GM12878 (cell line): ENCODE measurements at regions not wholly inside any gene's neighbourhood (a gene's known extent, or its start where the extent isn't known, plus 50 kb on each side); places are given as distances from the start of the nearest gene placed in this dataset.

Experiments
- ATAC-seq: fragments of 200-7000 bp; cut with Tn5 transposase; 3 replicates; pipeline ENCODE4 v1.9.1; 2020; ENCODE audit warnings: mild to moderate bottlenecking, moderate library complexity
- BruUV-seq: library from RNA; stranded (reverse); fragments of 400-500 nt; replicated peaks from 2 replicates; lab custom pipeline; 2021; lab: Mats Ljungman, UMichigan
- CTCF ChIA-PET: fragments of 300-600 bp; sonication (Branson Sonifier 250); formaldehyde crosslinking; extraction: SDS; loops from one replicate; lab custom pipeline; 2021; ENCODE audit warnings: inconsistent platforms; lab: Yijun Ruan, JAX
- POLR2A ChIA-PET: fragments of 350-600 bp; formaldehyde crosslinking; extraction: SDS; loops from one replicate; lab custom pipeline; 2021; ENCODE audit warnings: inconsistent platforms; lab: Charles Lee
- RAD21 ChIA-PET: fragments of 300-600 bp; sonication (Branson Sonifier 250); formaldehyde crosslinking; loops from one replicate; lab custom pipeline; 2023; ENCODE audit warnings: antibody characterized with exemption; ENCODE audit not compliant: unreplicated experiment; lab: Charles Lee
- SMC1A ChIA-PET: fragments of 300-600 bp; sonication (Branson Sonifier 250); formaldehyde crosslinking; loops from one replicate; lab custom pipeline; 2023; ENCODE audit not compliant: unreplicated experiment, uncharacterized antibody; lab: Charles Lee
- DNase-seq: peaks from one replicate; pipeline ENCODE4 v3.0.0-alpha.2; 2011; ENCODE audit warnings: low read depth, low spot score
- FAIRE-seq: peaks from 3 replicates; lab custom pipeline; 2011; peaks lifted over from hg19 to GRCh38; lab: Jason Lieb, UNC
- H2AFZ ChIP-seq: 2 replicates; pipeline ENCODE4 v1.6.0; 2011; ENCODE audit warnings: low read depth, low read length, control low read depth; ENCODE audit not compliant: control insufficient read depth
- H3K27ac ChIP-seq: 2 replicates; pipeline ENCODE4 v1.5.1; 2011; ENCODE audit warnings: control low read depth; ENCODE audit not compliant: control insufficient read depth, insufficient read depth
- H3K27me3 ChIP-seq, 2 experiments: replicated peaks in 1 of 2; 2 replicates each; pipeline versions ENCODE4 v1.6.0 to v1.6.1; 2011; ENCODE audit warnings: low read length in 1 of 2; ENCODE audit not compliant: control insufficient read depth in 2 of 2, insufficient read depth in 2 of 2
- H3K36me3 ChIP-seq, 2 experiments: 2 replicates each; pipeline ENCODE4 v1.5.1; 2011; ENCODE audit warnings: low read length in 1 of 2; ENCODE audit not compliant: control insufficient read depth in 2 of 2, insufficient read depth in 2 of 2
- H3K4me1 ChIP-seq: 2 replicates; pipeline ENCODE4 v1.6.1; 2011; ENCODE audit warnings: mild to moderate bottlenecking, low read length, moderate library complexity, mixed read lengths; ENCODE audit not compliant: control insufficient read depth, insufficient read depth
- H3K4me2 ChIP-seq: 2 replicates; pipeline ENCODE4 v1.6.0; 2011; ENCODE audit warnings: control low read depth; ENCODE audit not compliant: control insufficient read depth, insufficient read depth
- H3K4me3 ChIP-seq: fragments of 200-600 bp; sonication (generic); 2 replicates; pipeline ENCODE4 v1.5.1; 2016
- H3K79me2 ChIP-seq: 2 replicates; pipeline ENCODE4 v1.6.0; 2011; ENCODE audit warnings: low read length; ENCODE audit not compliant: control insufficient read depth, insufficient read depth
- H3K9ac ChIP-seq: 2 replicates; pipeline ENCODE4 v1.8.0; 2011; ENCODE audit warnings: low read length, control low read depth, mixed read lengths; ENCODE audit not compliant: control insufficient read depth, insufficient read depth
- H3K9me3 ChIP-seq: replicated peaks from 3 replicates; pipeline ENCODE4 v1.5.1; 2011; ENCODE audit warnings: mild to moderate bottlenecking, low read length; ENCODE audit not compliant: control insufficient read depth, insufficient read depth
- H4K20me1 ChIP-seq: 2 replicates; pipeline ENCODE4 v1.6.0; 2011; ENCODE audit not compliant: control insufficient read depth, insufficient read depth
- BACH1 ChIP-seq: fragments of 450-650 bp; IDR thresholded peaks from 2 replicates; pipeline ENCODE4 v1.6.1; 2017; ENCODE audit warnings: mild to moderate bottlenecking, borderline replicate concordance
- BMI1 ChIP-seq: fragments of 450-650 bp; IDR thresholded peaks from 2 replicates; pipeline ENCODE4 v1.6.1; 2016; ENCODE audit warnings: mild to moderate bottlenecking, moderate library complexity, borderline replicate concordance
- CBX3 ChIP-seq: fragments of 200-600 bp; sonication (generic); IDR thresholded peaks from 2 replicates; pipeline ENCODE4 v1.6.1; 2016; ENCODE audit warnings: low read depth, borderline replicate concordance
- EED ChIP-seq: sonication (generic); IDR thresholded peaks from 2 replicates; pipeline ENCODE4 v1.6.1; 2016; ENCODE audit warnings: antibody characterized with exemption, low read depth
- ESRRA ChIP-seq: IDR thresholded peaks from 2 replicates; pipeline ENCODE4 v1.6.1; 2012; ENCODE audit warnings: mild to moderate bottlenecking, low read length, improper control_type of control experiment
- KAT2A ChIP-seq: conservative IDR thresholded peaks from 2 replicates; pipeline ENCODE4 v1.6.1; 2011; ENCODE audit warnings: low read depth, low read length; ENCODE audit not compliant: control insufficient read depth
- MEF2A ChIP-seq: IDR thresholded peaks from 2 replicates; pipeline ENCODE4 v1.6.1; 2011; ENCODE audit warnings: low read depth, mild to moderate bottlenecking, low read length, moderate library complexity; ENCODE audit not compliant: insufficient read depth
- NFYB ChIP-seq: IDR thresholded peaks from 2 replicates; pipeline ENCODE4 v1.6.1; 2011; ENCODE audit warnings: low read depth, mild to moderate bottlenecking, low read length, improper control_type of control experiment, moderate library complexity; ENCODE audit not compliant: insufficient read depth
- RAD21 ChIP-seq: IDR thresholded peaks from 2 replicates; pipeline ENCODE4 v1.6.1; 2011; ENCODE audit warnings: mild to moderate bottlenecking, low read depth, low read length, moderate library complexity; ENCODE audit not compliant: insufficient read depth
- RAD51 ChIP-seq: fragments of 450-650 bp; IDR thresholded peaks from 2 replicates; pipeline ENCODE4 v1.6.1; 2016; ENCODE audit warnings: moderate library complexity, mild to moderate bottlenecking, inconsistent platforms
- STAT3 ChIP-seq: IDR thresholded peaks from 2 replicates; pipeline ENCODE4 v1.6.1; 2011; ENCODE audit warnings: low read depth, low read length, improper control_type of control experiment
- TCF12 ChIP-seq: IDR thresholded peaks from 2 replicates; pipeline ENCODE4 v1.6.1; 2011; ENCODE audit warnings: low read depth, mild to moderate bottlenecking, low read length
- TCF7 ChIP-seq: IDR thresholded peaks from 2 replicates; pipeline ENCODE4 v1.6.1; 2014; ENCODE audit warnings: antibody characterized with exemption, borderline replicate concordance
- ZNF207 ChIP-seq: fragments of 450-650 bp; IDR thresholded peaks from 2 replicates; pipeline ENCODE4 v1.6.1; 2014; ENCODE audit warnings: antibody characterized with exemption, mild to moderate bottlenecking, borderline replicate concordance
- ZNF217 ChIP-seq: fragments of 450-650 bp; IDR thresholded peaks from 2 replicates; pipeline ENCODE4 v1.6.1; 2017; ENCODE audit warnings: antibody characterized with exemption, mild to moderate bottlenecking
- WGBS: methylation state at CpG from one replicate; pipeline ENCODE4 v1.1.6; 2016; ENCODE audit warnings: low lambda C conversion rate; ENCODE audit not compliant: insufficient replicate concordance, insufficient coverage; ENCODE audit errors: missing lambda C conversion rate; 5-methylcytosine and 5-hydroxymethylcytosine counted together
- in situ Hi-C: fragments of 300-500 bp; cut with MboI; formaldehyde crosslinking; loops from 9 replicates; pipeline ENCODE4 v1.14.3; 2018; ENCODE audit warnings: mixed read lengths
- intact Hi-C: fragments of 100-400 bp; cut with micrococcal nuclease; formaldehyde crosslinking; loops from one replicate; pipeline ENCODE4 v1.14.2; 2022; ENCODE audit not compliant: unreplicated experiment
- TF ChIP-seq, protein P1 (sequence below): fragments of 450-650 bp; IDR thresholded peaks from 2 replicates; pipeline ENCODE4 v1.6.1; 2017; ENCODE audit warnings: borderline replicate concordance
- TF ChIP-seq, protein P2 (sequence below), 3 experiments: IDR thresholded peaks in 2 of 3; conservative IDR thresholded peaks in 1 of 3; 2 replicates each; pipeline ENCODE4 v1.5.1; 2011; ENCODE audit warnings: low read depth in 3 of 3, low read length in 3 of 3, mild to moderate bottlenecking in 3 of 3, control low read depth in 2 of 3, moderate library complexity in 2 of 3, inconsistent platforms in 1 of 3, mixed read lengths in 1 of 3; ENCODE audit not compliant: control insufficient read depth in 2 of 3, insufficient read depth in 1 of 3; ENCODE audit errors: extremely low read depth in 1 of 3

DNA sequence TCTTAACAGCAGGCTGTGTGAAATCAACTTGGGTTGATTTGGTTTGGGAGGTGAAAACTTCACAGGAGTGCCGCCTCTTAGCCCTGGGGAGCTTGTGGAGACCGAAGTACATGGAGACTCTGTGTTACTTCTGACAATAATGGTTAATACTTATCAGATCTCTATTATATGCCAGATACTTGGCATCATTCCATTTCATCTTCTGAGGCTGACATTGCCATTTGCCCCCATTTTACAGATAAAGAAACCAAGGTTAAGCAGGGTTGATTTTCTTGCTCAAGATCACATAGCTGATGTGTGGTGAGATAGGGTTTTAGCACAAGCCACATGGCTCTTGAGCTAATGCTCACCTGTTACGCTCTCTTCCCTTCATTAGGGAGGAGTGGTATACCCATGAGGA, 150.6 kb upstream of the FAM13C start:
- ATAC-seq (no peak), FAIRE-seq (no peak), DNase-seq (no peak)
- no peaks in the 10 kb centered on the region for H3K36me3 ChIP-seq
- H3K4me2 ChIP-seq, result no peak overlapping the region
- intact Hi-C loops, result no loop called here
- no peak for TF ChIP-seq STAT3
- no peak for TF ChIP-seq NFYB
- TF ChIP-seq BMI1, result no peak
- POLR2A ChIA-PET, result no interaction called here
- CTCF ChIA-PET, result interaction anchor here (0.8 kb wide), 1 partner anchor 50 kb away, joined by 3 read pairs; no protein-coding TSS in a partner anchor
- no peaks in the 10 kb centered on the region for H3K4me1 ChIP-seq
- H3K27ac ChIP-seq, result no peak overlapping the region
- SMC1A ChIA-PET, result no interaction called here
- H3K79me2 ChIP-seq, result no peaks in the 10 kb centered on the region
- no peak overlapping the region for H3K9ac ChIP-seq
- H4K20me1 ChIP-seq, result no peaks in the 10 kb centered on the region
- H3K27me3 ChIP-seq, result no peaks in the 10 kb centered on the region; a peak in 1 of 4 replicates
- H3K4me3 ChIP-seq, result no peak overlapping the region
- H2AFZ ChIP-seq, result no peak overlapping the region
- H3K9me3 ChIP-seq, result no peaks in the 10 kb centered on the region
- RAD21 ChIA-PET, result no interaction called here
- no TSS peak for BruUV-seq
- in situ Hi-C loops, result no loop called here
- WGBS, result 18% methylated on average over 3 of the region's 3 CpGs

DNA sequence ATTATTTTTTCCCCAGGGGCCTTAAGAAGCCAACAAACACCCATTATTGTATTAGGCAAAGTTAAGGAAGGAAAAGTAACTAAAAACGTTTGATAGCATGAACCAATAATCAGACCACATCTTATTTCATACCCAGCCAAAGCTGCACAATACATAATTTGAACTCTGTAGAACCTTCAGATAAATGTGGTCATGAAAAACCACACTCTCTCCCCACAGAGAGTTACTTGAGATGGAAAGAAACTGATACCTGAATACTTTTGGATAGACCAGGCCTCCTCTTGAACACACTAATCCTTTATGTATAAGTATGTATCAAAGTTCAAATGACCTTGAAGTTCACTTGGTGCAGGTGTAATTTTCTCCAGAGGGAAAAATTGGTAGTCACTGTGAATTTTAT, 146.6 kb upstream of the FAM13C start:
- Histone ChIP-seq H3K4me2 (no peak overlapping the region), H4K20me1 (no peaks in the 10 kb centered on the region), H3K27me3 (no peaks in the 10 kb centered on the region), H3K36me3 (no peaks in the 10 kb centered on the region), H3K79me2 (no peaks in the 10 kb centered on the region), H3K27ac (no peak overlapping the region), H3K4me3 (no peak overlapping the region), H3K9ac (no peak overlapping the region), H3K9me3 (no peaks in the 10 kb centered on the region), H3K4me1 (no peaks in the 10 kb centered on the region), H2AFZ (no peak overlapping the region)
- ChIA-PET SMC1A (no interaction called here), RAD21 (no interaction called here), CTCF (no interaction called here), POLR2A (no interaction called here)
- no peak for ATAC-seq
- intact Hi-C loops, result no loop called here
- 0% methylated on average over 1 of the region's 1 CpG for WGBS
- TF ChIP-seq, protein P1, sequence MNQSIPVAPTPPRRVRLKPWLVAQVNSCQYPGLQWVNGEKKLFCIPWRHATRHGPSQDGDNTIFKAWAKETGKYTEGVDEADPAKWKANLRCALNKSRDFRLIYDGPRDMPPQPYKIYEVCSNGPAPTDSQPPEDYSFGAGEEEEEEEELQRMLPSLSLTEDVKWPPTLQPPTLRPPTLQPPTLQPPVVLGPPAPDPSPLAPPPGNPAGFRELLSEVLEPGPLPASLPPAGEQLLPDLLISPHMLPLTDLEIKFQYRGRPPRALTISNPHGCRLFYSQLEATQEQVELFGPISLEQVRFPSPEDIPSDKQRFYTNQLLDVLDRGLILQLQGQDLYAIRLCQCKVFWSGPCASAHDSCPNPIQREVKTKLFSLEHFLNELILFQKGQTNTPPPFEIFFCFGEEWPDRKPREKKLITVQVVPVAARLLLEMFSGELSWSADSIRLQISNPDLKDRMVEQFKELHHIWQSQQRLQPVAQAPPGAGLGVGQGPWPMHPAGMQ, result no peak
- TF ChIP-seq ESRRA (no peak), EED (no peak), KAT2A (no peak), ZNF207 (no peak), TCF12 (no peak), TCF7 (no peak), CBX3 (no peak), BACH1 (no peak), ZNF217 (no peak), RAD51 (no peak), MEF2A (no peak), RAD21 (no peak)
- TF ChIP-seq, protein P2, sequence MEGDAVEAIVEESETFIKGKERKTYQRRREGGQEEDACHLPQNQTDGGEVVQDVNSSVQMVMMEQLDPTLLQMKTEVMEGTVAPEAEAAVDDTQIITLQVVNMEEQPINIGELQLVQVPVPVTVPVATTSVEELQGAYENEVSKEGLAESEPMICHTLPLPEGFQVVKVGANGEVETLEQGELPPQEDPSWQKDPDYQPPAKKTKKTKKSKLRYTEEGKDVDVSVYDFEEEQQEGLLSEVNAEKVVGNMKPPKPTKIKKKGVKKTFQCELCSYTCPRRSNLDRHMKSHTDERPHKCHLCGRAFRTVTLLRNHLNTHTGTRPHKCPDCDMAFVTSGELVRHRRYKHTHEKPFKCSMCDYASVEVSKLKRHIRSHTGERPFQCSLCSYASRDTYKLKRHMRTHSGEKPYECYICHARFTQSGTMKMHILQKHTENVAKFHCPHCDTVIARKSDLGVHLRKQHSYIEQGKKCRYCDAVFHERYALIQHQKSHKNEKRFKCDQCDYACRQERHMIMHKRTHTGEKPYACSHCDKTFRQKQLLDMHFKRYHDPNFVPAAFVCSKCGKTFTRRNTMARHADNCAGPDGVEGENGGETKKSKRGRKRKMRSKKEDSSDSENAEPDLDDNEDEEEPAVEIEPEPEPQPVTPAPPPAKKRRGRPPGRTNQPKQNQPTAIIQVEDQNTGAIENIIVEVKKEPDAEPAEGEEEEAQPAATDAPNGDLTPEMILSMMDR (IDR thresholded peaks at IDR 0.05 in 2 of 3, conservative IDR thresholded peaks at IDR 0.05 in 1 of 3; ENCODE audit: control insufficient read depth in 2 of 3, extremely low read depth in 1 of 3, insufficient read depth in 1 of 3, low read depth in 3 of 3, low read length in 3 of 3), result no peak
- no TSS peak for BruUV-seq
- FAIRE-seq, result no peak
- no peak for DNase-seq
- in situ Hi-C loops, result no loop called here
